GM23338 (cell line): ENCODE measurements at regions not wholly inside any gene's neighbourhood (a gene's known extent, or its start where the extent isn't known, plus 50 kb on each side); places are given as distances from the start of the nearest gene placed in this dataset.

ENCODE experiments used
- ATAC-seq: fragments of 200-7000 bp; cut with Tn5 transposase; 3 replicates; pipeline ENCODE4 v1.9.1; 2020
- DNase-seq: peaks from one replicate; pipeline ENCODE4 v3.0.0-alpha.2; 2015; ENCODE audit warnings: low spot score
- H2AFZ ChIP-seq: fragments of 200-600 bp; sonication (generic); 2 replicates; pipeline ENCODE4 v1.8.0; 2016; ENCODE audit warnings: antibody characterized with exemption, mild to moderate bottlenecking, moderate library complexity
- H3F3A ChIP-seq: fragments of 200-600 bp; sonication (generic); replicated peaks from 2 replicates; pipeline ENCODE4 v1.8.0; 2017; ENCODE audit warnings: antibody characterized with exemption, mixed run types, low read depth
- H3K27ac ChIP-seq: fragments of 200-600 bp; sonication (generic); 2 replicates; pipeline ENCODE4 v1.6.1; 2016; ENCODE audit warnings: low read depth
- H3K27me3 ChIP-seq: fragments of 200-600 bp; sonication (generic); 2 replicates; pipeline ENCODE4 v1.8.0; 2016; ENCODE audit warnings: mild to moderate bottlenecking, mixed run types, moderate library complexity; ENCODE audit not compliant: insufficient read depth
- H3K36me3 ChIP-seq: fragments of 200-600 bp; sonication (generic); 2 replicates; pipeline ENCODE4 v1.8.0; 2016; ENCODE audit warnings: mild to moderate bottlenecking; ENCODE audit not compliant: insufficient read depth
- H3K4me1 ChIP-seq: fragments of 200-600 bp; sonication (generic); 2 replicates; pipeline ENCODE4 v1.8.0; 2016; ENCODE audit warnings: mild to moderate bottlenecking, moderate library complexity; ENCODE audit not compliant: insufficient read depth
- H3K4me2 ChIP-seq: fragments of 200-600 bp; sonication (generic); 2 replicates; pipeline ENCODE4 v1.7.1; 2017; ENCODE audit warnings: mixed run types
- H3K4me3 ChIP-seq: fragments of 200-600 bp; sonication (generic); 2 replicates; pipeline ENCODE4 v1.6.1; 2016; ENCODE audit warnings: mixed run types
- H3K79me2 ChIP-seq: fragments of 200-600 bp; sonication (generic); replicated peaks from 2 replicates; pipeline ENCODE4 v1.8.0; 2017; ENCODE audit warnings: mild to moderate bottlenecking; ENCODE audit not compliant: insufficient read depth
- H3K9me2 ChIP-seq: fragments of 200-600 bp; sonication (generic); 2 replicates; pipeline ENCODE4 v1.8.0; 2017; ENCODE audit not compliant: insufficient read depth
- H4K20me1 ChIP-seq: fragments of 200-600 bp; sonication (generic); replicated peaks from 2 replicates; pipeline ENCODE4 v1.8.0; 2017; ENCODE audit warnings: mild to moderate bottlenecking; ENCODE audit not compliant: insufficient read depth
- H3K27ac Mint-ChIP-seq: 2 replicates; pipeline ENCODE4 v1.8.0; 2020; ENCODE audit warnings: inconsistent platforms, mild to moderate bottlenecking, moderate library complexity, mixed read lengths
- H3K27me3 Mint-ChIP-seq: 3 replicates; pipeline ENCODE4 v1.8.0; 2022; ENCODE audit warnings: low read depth, mild to moderate bottlenecking, moderate library complexity, mixed read lengths, inconsistent platforms; ENCODE audit not compliant: insufficient read depth, poor library complexity
- H3K36me3 Mint-ChIP-seq: 3 replicates; pipeline ENCODE4 v1.8.0; 2021; ENCODE audit warnings: low read depth, mild to moderate bottlenecking, inconsistent platforms, moderate library complexity, mixed read lengths
- H3K4me1 Mint-ChIP-seq: 3 replicates; pipeline ENCODE4 v1.8.0; 2020; ENCODE audit warnings: mild to moderate bottlenecking, inconsistent platforms, mixed read lengths
- H3K4me3 Mint-ChIP-seq: 3 replicates; pipeline ENCODE4 v1.8.0; 2021; ENCODE audit warnings: moderate library complexity, mild to moderate bottlenecking, inconsistent platforms, mixed read lengths
- H3K9me3 Mint-ChIP-seq: 3 replicates; pipeline ENCODE4 v1.8.0; 2020; ENCODE audit warnings: moderate library complexity, mild to moderate bottlenecking, inconsistent platforms, mixed read lengths
- EZH2 ChIP-seq: fragments of 200-600 bp; sonication (generic); IDR thresholded peaks from one replicate; pipeline ENCODE4 v1.8.0; 2017; ENCODE audit warnings: antibody characterized with exemption, mild to moderate bottlenecking, low read depth; ENCODE audit not compliant: unreplicated experiment
- POLR2AphosphoS5 ChIP-seq: IDR thresholded peaks from 2 replicates; pipeline ENCODE4 v1.6.1; 2016; ENCODE audit warnings: antibody characterized with exemption, low read depth
- STAT1 ChIP-seq: IDR thresholded peaks from one replicate; pipeline ENCODE4 v1.6.1; 2016; ENCODE audit warnings: antibody characterized with exemption; ENCODE audit not compliant: unreplicated experiment
- ZNF462 ChIP-seq: fragments of 250-450 bp; sonication (Bioruptor Pico); IDR thresholded peaks from 2 replicates; pipeline ENCODE4 v1.5.0; 2020; ENCODE audit warnings: mild to moderate bottlenecking, moderate library complexity
- TF ChIP-seq, protein P1 (sequence below): IDR thresholded peaks from one replicate; pipeline ENCODE4 v1.6.1; 2018; ENCODE audit warnings: antibody characterized with exemption; ENCODE audit not compliant: unreplicated experiment

GRCh38 chr5:121719255-121719654 lies 132.4 kb upstream of the FTMT start:
- Mint-ChIP-seq H3K4me3 (no peak overlapping the region), H3K4me1 (peaks cover under 1% of the 10 kb centered on the region; the same call in 2 of the 3 replicates), H3K27me3 (peaks cover 2% of the 10 kb centered on the region), H3K27ac (no peak overlapping the region), H3K9me3 (no peaks in the 10 kb centered on the region), H3K36me3 (no peaks in the 10 kb centered on the region)
- no peaks in the 10 kb centered on the region for H3K79me2 ChIP-seq
- H3K4me2 ChIP-seq: no peak overlapping the region
- H3K36me3 ChIP-seq: no peaks in the 10 kb centered on the region
- no peaks in the 10 kb centered on the region for H3K27me3 ChIP-seq
- H2AFZ ChIP-seq: peak overlapping the region; percentile 6; the same call in 1 of the 2 replicates
- ATAC-seq (no peak), DNase-seq (no peak)
- no peak overlapping the region for H3K4me3 ChIP-seq
- no peaks in the 10 kb centered on the region for H3K4me1 ChIP-seq
- no peaks in the 10 kb centered on the region for H4K20me1 ChIP-seq
- no peak overlapping the region for H3K27ac ChIP-seq
- no peak for TF ChIP-seq ZNF462
- TF ChIP-seq, protein P1, sequence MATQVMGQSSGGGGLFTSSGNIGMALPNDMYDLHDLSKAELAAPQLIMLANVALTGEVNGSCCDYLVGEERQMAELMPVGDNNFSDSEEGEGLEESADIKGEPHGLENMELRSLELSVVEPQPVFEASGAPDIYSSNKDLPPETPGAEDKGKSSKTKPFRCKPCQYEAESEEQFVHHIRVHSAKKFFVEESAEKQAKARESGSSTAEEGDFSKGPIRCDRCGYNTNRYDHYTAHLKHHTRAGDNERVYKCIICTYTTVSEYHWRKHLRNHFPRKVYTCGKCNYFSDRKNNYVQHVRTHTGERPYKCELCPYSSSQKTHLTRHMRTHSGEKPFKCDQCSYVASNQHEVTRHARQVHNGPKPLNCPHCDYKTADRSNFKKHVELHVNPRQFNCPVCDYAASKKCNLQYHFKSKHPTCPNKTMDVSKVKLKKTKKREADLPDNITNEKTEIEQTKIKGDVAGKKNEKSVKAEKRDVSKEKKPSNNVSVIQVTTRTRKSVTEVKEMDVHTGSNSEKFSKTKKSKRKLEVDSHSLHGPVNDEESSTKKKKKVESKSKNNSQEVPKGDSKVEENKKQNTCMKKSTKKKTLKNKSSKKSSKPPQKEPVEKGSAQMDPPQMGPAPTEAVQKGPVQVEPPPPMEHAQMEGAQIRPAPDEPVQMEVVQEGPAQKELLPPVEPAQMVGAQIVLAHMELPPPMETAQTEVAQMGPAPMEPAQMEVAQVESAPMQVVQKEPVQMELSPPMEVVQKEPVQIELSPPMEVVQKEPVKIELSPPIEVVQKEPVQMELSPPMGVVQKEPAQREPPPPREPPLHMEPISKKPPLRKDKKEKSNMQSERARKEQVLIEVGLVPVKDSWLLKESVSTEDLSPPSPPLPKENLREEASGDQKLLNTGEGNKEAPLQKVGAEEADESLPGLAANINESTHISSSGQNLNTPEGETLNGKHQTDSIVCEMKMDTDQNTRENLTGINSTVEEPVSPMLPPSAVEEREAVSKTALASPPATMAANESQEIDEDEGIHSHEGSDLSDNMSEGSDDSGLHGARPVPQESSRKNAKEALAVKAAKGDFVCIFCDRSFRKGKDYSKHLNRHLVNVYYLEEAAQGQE: no peak
- no peak for TF ChIP-seq STAT1
- no peak for TF ChIP-seq EZH2
- no peak for TF ChIP-seq POLR2AphosphoS5
- no peaks in the 10 kb centered on the region for H3K9me2 ChIP-seq
- no peaks in the 10 kb centered on the region for H3F3A ChIP-seq
